Glutamatergic neuron (in vitro differentiated cells): ENCODE measurements at regions not wholly inside any gene's neighbourhood (a gene's known extent, or its start where the extent isn't known, plus 50 kb on each side); places are given as distances from the start of the nearest gene placed in this dataset.

Source experiments
- DNase-seq: peaks from one replicate; pipeline ENCODE4 v3.0.0; 2022
- H3K27ac Mint-ChIP-seq: one replicate; pipeline ENCODE4 v1.8.0; 2020; ENCODE audit warnings: mild to moderate bottlenecking, mixed read lengths, inconsistent platforms; ENCODE audit not compliant: unreplicated experiment
- H3K27me3 Mint-ChIP-seq: one replicate; pipeline ENCODE4 v1.8.0; 2020; ENCODE audit warnings: mild to moderate bottlenecking, moderate library complexity, mixed read lengths, inconsistent platforms; ENCODE audit not compliant: unreplicated experiment
- H3K36me3 Mint-ChIP-seq: one replicate; pipeline ENCODE4 v1.8.0; 2020; ENCODE audit warnings: mild to moderate bottlenecking, mixed read lengths, inconsistent platforms; ENCODE audit not compliant: unreplicated experiment
- H3K4me1 Mint-ChIP-seq: one replicate; pipeline ENCODE4 v1.8.0; 2020; ENCODE audit warnings: mild to moderate bottlenecking, low read depth, mixed read lengths, inconsistent platforms; ENCODE audit not compliant: unreplicated experiment
- H3K4me3 Mint-ChIP-seq: one replicate; pipeline ENCODE4 v1.8.0; 2020; ENCODE audit warnings: mild to moderate bottlenecking, mixed read lengths, inconsistent platforms; ENCODE audit not compliant: unreplicated experiment
- H3K9me3 Mint-ChIP-seq: one replicate; pipeline ENCODE4 v1.8.0; 2020; ENCODE audit warnings: mild to moderate bottlenecking, moderate library complexity, mixed read lengths, inconsistent platforms; ENCODE audit not compliant: unreplicated experiment
- CTCF ChIP-seq: fragments of 200-600 bp; sonication (generic); IDR thresholded peaks from one replicate; pipeline ENCODE4 v1.5.0; 2021; ENCODE audit not compliant: partially characterized antibody, unreplicated experiment

GRCh38 chr6:94238868-94239267 lies 819.5 kb upstream of the EPHA7 start:
- Mint-ChIP-seq H3K36me3 (peaks cover 4% of the 10 kb centered on the region), H3K27ac (no peak overlapping the region), H3K9me3 (no peaks in the 10 kb centered on the region)

GRCh38 chr6:94227741-94228140 lies 808.4 kb upstream of the EPHA7 start:
- DNase-seq: no peak
- Mint-ChIP-seq H3K4me3 (no peak overlapping the region), H3K36me3 (no peaks in the 10 kb centered on the region), H3K4me1 (peaks cover 2% of the 10 kb centered on the region), H3K27ac (no peak overlapping the region), H3K27me3 (no peaks in the 10 kb centered on the region), H3K9me3 (no peaks in the 10 kb centered on the region)
- TF ChIP-seq CTCF: no peak

More at GRCh38 chr6:94238868-94239267, 819.5 kb upstream of the EPHA7 start:
- DNase-seq: no peak
- H3K4me1 Mint-ChIP-seq: no peaks in the 10 kb centered on the region
- TF ChIP-seq CTCF: no peak
- peaks cover 1% of the 10 kb centered on the region for H3K27me3 Mint-ChIP-seq
- no peak overlapping the region for H3K4me3 Mint-ChIP-seq

GRCh38 chr6:94217836-94218235 lies 798.5 kb upstream of the EPHA7 start:
- H3K4me1 Mint-ChIP-seq: peaks cover 8% of the 10 kb centered on the region
- no peak overlapping the region for H3K27ac Mint-ChIP-seq
- DNase-seq: no peak
- no peaks in the 10 kb centered on the region for H3K36me3 Mint-ChIP-seq
- H3K27me3 Mint-ChIP-seq: peaks cover 1% of the 10 kb centered on the region
- H3K9me3 Mint-ChIP-seq: no peaks in the 10 kb centered on the region
- H3K4me3 Mint-ChIP-seq: no peak overlapping the region
- no peak for TF ChIP-seq CTCF

- peaks cover 8% of the 10 kb centered on the region for H3K4me1 Mint-ChIP-seq
- H3K9me3 Mint-ChIP-seq: no peaks in the 10 kb centered on the region
- TF ChIP-seq CTCF: no peak
- DNase-seq: no peak
- peaks cover 1% of the 10 kb centered on the region for H3K27me3 Mint-ChIP-seq
- no peaks in the 10 kb centered on the region for H3K36me3 Mint-ChIP-seq
- H3K27ac Mint-ChIP-seq: no peak overlapping the region
- H3K4me3 Mint-ChIP-seq: no peak overlapping the region
These were observed 796.2 kb upstream of the EPHA7 start for GRCh38 chr6:94215552-94215951.

GRCh38 chr6:94213226-94213625 lies 793.9 kb upstream of the EPHA7 start:
- peaks cover 12% of the 10 kb centered on the region for H3K4me1 Mint-ChIP-seq
- H3K27ac Mint-ChIP-seq: no peak overlapping the region
- H3K27me3 Mint-ChIP-seq: peaks cover 1% of the 10 kb centered on the region
- no peaks in the 10 kb centered on the region for H3K9me3 Mint-ChIP-seq
- no peak for DNase-seq
- no peak overlapping the region for H3K4me3 Mint-ChIP-seq
- H3K36me3 Mint-ChIP-seq: no peaks in the 10 kb centered on the region
- no peak for TF ChIP-seq CTCF
